ENCODE measurements at regions not wholly inside any gene's neighbourhood (a gene's known extent, or its start where the extent isn't known, plus 50 kb on each side); places are given as distances from the start of the nearest gene placed in this dataset.

GRCh38 chr2:117058366-117058765, 756.1 kb upstream of the DDX18 start:
- TF ChIP-seq JUN (IDR thresholded peaks at IDR 0.05; ENCODE audit: borderline replicate concordance, insufficient read depth, insufficient read length, low read depth) = no peak
- TF ChIP-seq MAX (IDR thresholded peaks at IDR 0.05; ENCODE audit: insufficient read depth, insufficient read length) = no peak
- no peak for TF ChIP-seq CTCF (IDR thresholded peaks at IDR 0.05; ENCODE audit: extremely low read depth in 1 of 2, insufficient read depth in 1 of 2, low read depth in 1 of 2, low read length in 2 of 2)
- no peak for TF ChIP-seq EZH2 (IDR thresholded peaks at IDR 0.05; ENCODE audit: borderline replicate concordance, low read depth, low read length, severe bottlenecking)
- no peak for TF ChIP-seq FOS (IDR thresholded peaks at IDR 0.05; ENCODE audit: borderline replicate concordance, insufficient read depth, low read length)
- TF ChIP-seq MYC (IDR thresholded peaks at IDR 0.05; ENCODE audit: low read depth, low read length) = no peak
- no peak for TF ChIP-seq POLR2A (IDR thresholded peaks at IDR 0.05; ENCODE audit: low read depth, low read length)
- TF ChIP-seq POLR2AphosphoS5 (IDR thresholded peaks at IDR 0.05; ENCODE audit: insufficient read depth, low read depth, low read length) = no peak
- TF ChIP-seq GATA2 (IDR thresholded peaks at IDR 0.05; ENCODE audit: insufficient read depth, insufficient read length, low read depth, low read length) = no peak
- FAIRE-seq = no peak

More at GRCh38 chr2:117058366-117058765, 756.1 kb upstream of the DDX18 start:
- Histone ChIP-seq H3K4me3 (replicated peaks in 1 of 3; ENCODE audit: insufficient read depth in 1 of 3, low read depth in 1 of 3, low read length in 3 of 3) (no peak overlapping the region), H3K4me1 (ENCODE audit: control insufficient read depth, extremely low read depth, insufficient read depth, low read length) (no peaks in the 10 kb centered on the region), H3K27ac (ENCODE audit: insufficient read depth, low read depth, low read length) (no peak overlapping the region), H3K4me2 (ENCODE audit: insufficient read depth, low read length) (no peak overlapping the region), H4K20me1 (replicated peaks; ENCODE audit: control insufficient read depth, extremely low read depth, insufficient read depth, low read length) (no peaks in the 10 kb centered on the region), H3K9ac (replicated peaks; ENCODE audit: extremely low read depth, insufficient read depth, low read length) (no peak overlapping the region), H3K9me1 (replicated peaks; ENCODE audit: control insufficient read depth, extremely low read depth, insufficient read depth, low read length) (no peaks in the 10 kb centered on the region), H3K27me3 (ENCODE audit: control insufficient read depth in 2 of 2, insufficient read depth in 2 of 2, low read length in 2 of 2) (no peaks in the 10 kb centered on the region), H3K36me3 (ENCODE audit: control insufficient read depth in 2 of 2, extremely low read depth in 1 of 2, insufficient read depth in 2 of 2, low read length in 2 of 2) (no peaks in the 10 kb centered on the region), H3K9me3 (replicated peaks; ENCODE audit: control insufficient read depth, insufficient read depth, low read length) (peaks cover 4% of the 10 kb centered on the region), H3K79me2 (ENCODE audit: control insufficient read depth, insufficient read depth, low read length) (no peaks in the 10 kb centered on the region), H2AFZ (ENCODE audit: low read depth, low read length) (no peak overlapping the region)
- POLR2A ChIA-PET = no interaction called here
- BruUV-seq (replicated peaks) = no TSS peak
- intact Hi-C loops (cut with micrococcal nuclease) = no loop called here
- dilution Hi-C loops (cut with MboI; ENCODE audit: extremely low pct_ligation_motif_present, low sequenced_read_pairs) = no loop called here
- no peak for DNase-seq (ENCODE audit: low read depth, low spot score)
- CTCF ChIA-PET = no interaction called here
